GM06990 (cell line): ENCODE measurements at regions not wholly inside any gene's neighbourhood (a gene's known extent, or its start where the extent isn't known, plus 50 kb on each side); places are given as distances from the start of the nearest gene placed in this dataset.
"Not testable (repeated sequence)": the region's sequence is repeated elsewhere in the genome, so short reads cannot be mapped to it uniquely, and the experiment has no call there.

Experiments
- DNase-seq: peaks from one replicate; pipeline ENCODE4 v3.0.0-alpha.2; 2011; ENCODE audit not compliant: insufficient read length; ENCODE audit errors: extremely low read depth
- H3K27me3 ChIP-seq: replicated peaks from 2 replicates; pipeline ENCODE4 v1.6.0; 2011; ENCODE audit warnings: low read length; ENCODE audit not compliant: control insufficient read depth, insufficient read depth
- H3K36me3 ChIP-seq: 2 replicates; pipeline ENCODE4 v1.5.1; 2011; ENCODE audit warnings: low read length; ENCODE audit not compliant: control insufficient read depth, insufficient read depth
- H3K4me3 ChIP-seq: replicated peaks from 2 replicates; pipeline ENCODE4 v1.5.1; 2011; ENCODE audit warnings: low read depth, mild to moderate bottlenecking, control low read depth, low read length
- TF ChIP-seq, protein P1 (sequence below): IDR thresholded peaks from 2 replicates; pipeline ENCODE4 v1.5.1; 2011; ENCODE audit warnings: low read length, control low read depth, mild to moderate bottlenecking, inconsistent platforms; ENCODE audit not compliant: insufficient read depth, poor library complexity, severe bottlenecking

DNA sequence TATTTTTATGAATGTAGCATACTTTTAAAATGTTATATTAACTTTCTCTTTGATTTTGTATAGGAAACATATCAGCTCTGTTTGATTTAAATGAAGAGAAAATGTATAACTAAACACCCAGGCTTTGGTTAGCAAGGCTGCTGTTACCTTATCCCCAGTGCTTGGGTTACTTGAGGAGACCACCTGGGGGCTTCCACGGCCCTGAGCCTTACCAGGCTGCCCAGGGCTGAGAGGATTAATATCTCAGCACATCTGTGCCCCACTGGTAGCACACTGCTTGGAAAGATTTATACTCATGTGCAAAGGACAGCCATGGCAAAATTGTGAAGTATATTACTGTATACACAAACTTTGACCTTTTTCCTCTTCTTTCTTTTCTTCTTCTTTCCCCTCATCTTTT, 752.9 kb downstream of the RAPGEF2 start:
- no peak for DNase-seq
- no peaks in the 10 kb centered on the region for H3K27me3 ChIP-seq
- TF ChIP-seq, protein P1, sequence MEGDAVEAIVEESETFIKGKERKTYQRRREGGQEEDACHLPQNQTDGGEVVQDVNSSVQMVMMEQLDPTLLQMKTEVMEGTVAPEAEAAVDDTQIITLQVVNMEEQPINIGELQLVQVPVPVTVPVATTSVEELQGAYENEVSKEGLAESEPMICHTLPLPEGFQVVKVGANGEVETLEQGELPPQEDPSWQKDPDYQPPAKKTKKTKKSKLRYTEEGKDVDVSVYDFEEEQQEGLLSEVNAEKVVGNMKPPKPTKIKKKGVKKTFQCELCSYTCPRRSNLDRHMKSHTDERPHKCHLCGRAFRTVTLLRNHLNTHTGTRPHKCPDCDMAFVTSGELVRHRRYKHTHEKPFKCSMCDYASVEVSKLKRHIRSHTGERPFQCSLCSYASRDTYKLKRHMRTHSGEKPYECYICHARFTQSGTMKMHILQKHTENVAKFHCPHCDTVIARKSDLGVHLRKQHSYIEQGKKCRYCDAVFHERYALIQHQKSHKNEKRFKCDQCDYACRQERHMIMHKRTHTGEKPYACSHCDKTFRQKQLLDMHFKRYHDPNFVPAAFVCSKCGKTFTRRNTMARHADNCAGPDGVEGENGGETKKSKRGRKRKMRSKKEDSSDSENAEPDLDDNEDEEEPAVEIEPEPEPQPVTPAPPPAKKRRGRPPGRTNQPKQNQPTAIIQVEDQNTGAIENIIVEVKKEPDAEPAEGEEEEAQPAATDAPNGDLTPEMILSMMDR: no peak
- no peak overlapping the region for H3K4me3 ChIP-seq
- no peaks in the 10 kb centered on the region for H3K36me3 ChIP-seq

DNA sequence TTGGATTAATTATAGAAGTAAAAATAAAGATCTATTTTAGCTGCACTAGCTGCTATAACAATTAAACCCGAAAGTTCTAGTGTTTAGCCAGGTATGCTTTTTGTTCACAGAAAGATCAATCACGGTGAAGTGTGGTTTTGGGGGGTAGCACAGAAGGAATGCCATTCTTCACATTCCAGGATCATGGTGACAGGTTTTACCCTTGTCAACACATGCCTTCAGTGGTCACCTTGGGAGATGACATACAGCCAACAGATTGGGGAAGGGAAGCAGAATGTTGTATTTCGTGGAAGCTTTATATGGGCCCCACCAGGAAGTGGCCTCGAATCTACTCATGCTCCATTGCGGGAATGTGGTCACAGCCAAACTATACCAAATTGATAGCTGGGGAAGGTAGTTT, 753.6 kb downstream of the RAPGEF2 start:
- TF ChIP-seq, protein P1: no peak
- H3K4me3 ChIP-seq: no peak overlapping the region
- no peak for DNase-seq
- H3K36me3 ChIP-seq: no peaks in the 10 kb centered on the region
- no peaks in the 10 kb centered on the region for H3K27me3 ChIP-seq

GRCh38 chr4:159859656-159860148, 756.8 kb downstream of the RAPGEF2 start:
- no peaks in the 10 kb centered on the region for H3K36me3 ChIP-seq
- H3K4me3 ChIP-seq: no peak overlapping the region
- TF ChIP-seq, protein P1: no peak

GRCh38 chr4:159860945-159861344, 758.1 kb downstream of the RAPGEF2 start:
- no peak for DNase-seq
- no peak overlapping the region for H3K4me3 ChIP-seq
- TF ChIP-seq, protein P1: no peak

More at GRCh38 chr4:159859656-159860148, 756.8 kb downstream of the RAPGEF2 start:
- H3K27me3 ChIP-seq: no peaks in the 10 kb centered on the region
- no peak for DNase-seq

GRCh38 chr4:159864337-159864736, 761.5 kb downstream of the RAPGEF2 start:
- no peaks in the 10 kb centered on the region for H3K36me3 ChIP-seq
- H3K27me3 ChIP-seq: no peaks in the 10 kb centered on the region
- TF ChIP-seq, protein P1: no peak
- no peak for DNase-seq
- no peak overlapping the region for H3K4me3 ChIP-seq

More at GRCh38 chr4:159860945-159861344, 758.1 kb downstream of the RAPGEF2 start:
- no peaks in the 10 kb centered on the region for H3K36me3 ChIP-seq
- no peaks in the 10 kb centered on the region for H3K27me3 ChIP-seq

DNA sequence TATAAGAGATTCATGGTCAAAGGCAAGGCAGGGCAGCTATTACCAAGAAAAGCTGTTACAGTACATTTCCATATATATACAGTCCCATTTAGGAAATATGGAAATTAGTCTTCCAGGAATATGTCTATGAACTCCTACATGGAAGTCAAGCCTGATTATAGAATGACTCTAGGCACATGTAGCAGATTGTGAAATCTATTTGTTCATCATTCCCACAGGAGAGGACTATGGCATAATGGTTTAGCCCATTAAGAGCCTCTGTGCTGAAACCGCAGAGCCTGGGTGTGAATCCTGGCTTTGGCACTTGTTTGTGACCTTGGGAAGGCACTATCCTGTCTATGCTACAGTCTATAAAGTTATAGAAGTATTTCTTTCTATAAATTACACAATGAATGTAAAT, 764.8 kb downstream of the RAPGEF2 start:
- Histone ChIP-seq H3K36me3 (no peaks in the 10 kb centered on the region), H3K27me3 (no peaks in the 10 kb centered on the region), H3K4me3 (no peak overlapping the region)
- DNase-seq: no peak
- TF ChIP-seq, protein P1: no peak

DNA sequence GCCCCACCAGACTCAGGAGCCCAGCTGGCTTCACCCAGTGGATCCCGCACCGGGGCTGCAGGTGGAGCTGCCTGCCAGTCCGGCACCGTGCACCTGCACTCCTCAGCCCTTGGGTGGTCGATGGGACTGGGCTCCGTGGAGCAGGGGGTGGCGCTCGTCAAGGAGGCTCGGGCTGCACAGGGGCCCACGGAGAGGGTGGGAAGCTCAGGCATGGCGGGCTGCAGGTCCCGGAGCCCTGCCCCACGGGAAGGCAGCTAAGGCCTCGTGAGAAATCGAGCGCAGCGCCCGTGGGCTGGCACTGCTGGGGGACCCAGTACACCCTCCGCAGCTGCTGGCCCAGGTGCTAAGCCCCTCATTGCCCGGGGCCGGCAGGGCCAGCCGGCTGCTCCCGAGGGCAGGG, 766.1 kb downstream of the RAPGEF2 start:
- H3K27me3 ChIP-seq, H3K36me3 ChIP-seq, H3K4me3 ChIP-seq, DNase-seq: not testable (repeated sequence)
